ENCODE measurements at regions not wholly inside any gene's neighbourhood (a gene's known extent, or its start where the extent isn't known, plus 50 kb on each side); places are given as distances from the start of the nearest gene placed in this dataset.

- TF ChIP-seq POLR2AphosphoS5 (IDR thresholded peaks at IDR 0.05; ENCODE audit: insufficient read depth, low read depth, low read length) (no peak), POLR2A (IDR thresholded peaks at IDR 0.05; ENCODE audit: low read depth, low read length) (no peak), FOS (IDR thresholded peaks at IDR 0.05; ENCODE audit: borderline replicate concordance, insufficient read depth, low read length) (no peak), EZH2 (IDR thresholded peaks at IDR 0.05; ENCODE audit: borderline replicate concordance, low read depth, low read length, severe bottlenecking) (no peak), MAX (IDR thresholded peaks at IDR 0.05; ENCODE audit: insufficient read depth, insufficient read length) (no peak)
- TF ChIP-seq, protein P1, sequence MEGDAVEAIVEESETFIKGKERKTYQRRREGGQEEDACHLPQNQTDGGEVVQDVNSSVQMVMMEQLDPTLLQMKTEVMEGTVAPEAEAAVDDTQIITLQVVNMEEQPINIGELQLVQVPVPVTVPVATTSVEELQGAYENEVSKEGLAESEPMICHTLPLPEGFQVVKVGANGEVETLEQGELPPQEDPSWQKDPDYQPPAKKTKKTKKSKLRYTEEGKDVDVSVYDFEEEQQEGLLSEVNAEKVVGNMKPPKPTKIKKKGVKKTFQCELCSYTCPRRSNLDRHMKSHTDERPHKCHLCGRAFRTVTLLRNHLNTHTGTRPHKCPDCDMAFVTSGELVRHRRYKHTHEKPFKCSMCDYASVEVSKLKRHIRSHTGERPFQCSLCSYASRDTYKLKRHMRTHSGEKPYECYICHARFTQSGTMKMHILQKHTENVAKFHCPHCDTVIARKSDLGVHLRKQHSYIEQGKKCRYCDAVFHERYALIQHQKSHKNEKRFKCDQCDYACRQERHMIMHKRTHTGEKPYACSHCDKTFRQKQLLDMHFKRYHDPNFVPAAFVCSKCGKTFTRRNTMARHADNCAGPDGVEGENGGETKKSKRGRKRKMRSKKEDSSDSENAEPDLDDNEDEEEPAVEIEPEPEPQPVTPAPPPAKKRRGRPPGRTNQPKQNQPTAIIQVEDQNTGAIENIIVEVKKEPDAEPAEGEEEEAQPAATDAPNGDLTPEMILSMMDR (IDR thresholded peaks at IDR 0.05; ENCODE audit: extremely low read depth in 1 of 2, insufficient read depth in 1 of 2, low read depth in 1 of 2, low read length in 2 of 2) = no peak
These were observed 452.5 kb downstream of the ZNF804A start for GRCh38 chr2:185050804-185051203.

All from endothelial cell of umbilical vein (primary cell).